Mucosa of descending colon (tissue), 3 donors: ENCODE measurements at regions not wholly inside any gene's neighbourhood (a gene's known extent, or its start where the extent isn't known, plus 50 kb on each side); places are given as distances from the start of the nearest gene placed in this dataset.
A peak's percentile ranks its signal among the peaks of the same experiment; 100 is the strongest.

ENCODE experiments used
- ATAC-seq: fragments of 200-7000 bp; cut with Tn5 transposase; one replicate; pipeline ENCODE4 v1.9.1; 2020; ENCODE audit warnings: mild to moderate bottlenecking, moderate library complexity
- DNase-seq, 3 donors: peaks; one replicate each; pipeline ENCODE4 v3.0.0-alpha.2; 2020
- H3K36me3 ChIP-seq: fragments of 200-600 bp; one replicate; pipeline ENCODE4 v1.8.0; 2021; ENCODE audit warnings: low read depth, mild to moderate bottlenecking
- H3K4me1 ChIP-seq: fragments of 200-600 bp; one replicate; pipeline ENCODE4 v1.8.0; 2021; ENCODE audit warnings: low read depth, mild to moderate bottlenecking
- H3K4me3 ChIP-seq: fragments of 200-600 bp; one replicate; pipeline ENCODE4 v1.8.0; 2021; ENCODE audit warnings: mild to moderate bottlenecking
- H3K9me3 ChIP-seq: fragments of 200-600 bp; one replicate; pipeline ENCODE4 v1.8.0; 2021; ENCODE audit warnings: mild to moderate bottlenecking
- CTCF ChIP-seq: fragments of 200-600 bp; IDR thresholded peaks from one replicate; pipeline ENCODE4 v1.8.0; 2022; ENCODE audit warnings: antibody characterized with exemption, mild to moderate bottlenecking
- intact Hi-C, 2 donors: fragments of 100-400 bp; cut with DNase I in 1 of 2; cut with micrococcal nuclease in 1 of 2; formaldehyde crosslinking; loops; one replicate each; pipeline versions ENCODE4 v1.11.0 to v1.11.1; 2022; cut with DNase I, micrococcal nuclease
- donor health status: DM: no; HTN: no; CAD: no; lungs with moderate emphysema.
- donor health status: DM: no; HTN: no; CAD: no.
- donor health status: DM: no; HTN: yes; CAD: no.

- intact Hi-C loops = no loop called here
- no peak for TF ChIP-seq CTCF
- ATAC-seq = no peak
- Histone ChIP-seq H3K4me1 (no peaks in the 10 kb centered on the region), H3K36me3 (no peaks in the 10 kb centered on the region), H3K9me3 (no peaks in the 10 kb centered on the region), H3K4me3 (no peak overlapping the region)
- DNase-seq = no peak
These were observed 365.0 kb upstream of the HNRNPA3 start for GRCh38 chr2:176847575-176847974.

GRCh38 chr2:176848844-176849243 is 363.8 kb upstream of the HNRNPA3 start:
- ATAC-seq = no peak
- Histone ChIP-seq H3K4me1 (peaks cover 3% of the 10 kb centered on the region), H3K36me3 (no peaks in the 10 kb centered on the region), H3K9me3 (no peaks in the 10 kb centered on the region), H3K4me3 (no peak overlapping the region)
- intact Hi-C loops = no loop called here
- DNase-seq = no peak
- TF ChIP-seq CTCF = no peak

- ATAC-seq (no peak), DNase-seq (no peak)
- intact Hi-C loops = no loop called here
- no peak overlapping the region for H3K4me3 ChIP-seq
- H3K36me3 ChIP-seq = no peaks in the 10 kb centered on the region
- peaks cover 7% of the 10 kb centered on the region for H3K4me1 ChIP-seq
- H3K9me3 ChIP-seq = no peaks in the 10 kb centered on the region
- no peak for TF ChIP-seq CTCF
These were observed 361.2 kb upstream of the HNRNPA3 start for GRCh38 chr2:176851200-176851888.

- intact Hi-C loops = no loop called here
- DNase-seq = no peak
- TF ChIP-seq CTCF = no peak
- Histone ChIP-seq H3K4me1 (peaks cover 7% of the 10 kb centered on the region), H3K9me3 (no peaks in the 10 kb centered on the region), H3K4me3 (no peak overlapping the region), H3K36me3 (no peaks in the 10 kb centered on the region)
- no peak for ATAC-seq
These were observed 360.6 kb upstream of the HNRNPA3 start for GRCh38 chr2:176851889-176852483.

GRCh38 chr2:176852667-176853066 is 359.9 kb upstream of the HNRNPA3 start:
- H3K4me1 ChIP-seq = peaks cover 7% of the 10 kb centered on the region
- intact Hi-C loops = no loop called here
- H3K36me3 ChIP-seq = no peaks in the 10 kb centered on the region
- DNase-seq = peak in 1 of 3 donors; percentile 31
- no peak for TF ChIP-seq CTCF
- peak; percentile 72 for ATAC-seq
- no peak overlapping the region for H3K4me3 ChIP-seq
- no peaks in the 10 kb centered on the region for H3K9me3 ChIP-seq
